Neural crest cell (in vitro differentiated cells): ENCODE measurements at regions not wholly inside any gene's neighbourhood (a gene's known extent, or its start where the extent isn't known, plus 50 kb on each side); places are given as distances from the start of the nearest gene placed in this dataset.

ENCODE experiments used
- DNase-seq: peaks from one replicate; pipeline ENCODE4 v3.0.0; 2021; ENCODE audit warnings: low read depth, mixed read lengths, low spot score
- H3K27ac Mint-ChIP-seq: one replicate; pipeline ENCODE4 v1.8.0; 2021; ENCODE audit warnings: mild to moderate bottlenecking, mixed read lengths; ENCODE audit not compliant: unreplicated experiment
- H3K27me3 Mint-ChIP-seq: 2 replicates; pipeline ENCODE4 v1.8.0; 2021; ENCODE audit warnings: low read depth, mild to moderate bottlenecking, mixed read lengths
- H3K36me3 Mint-ChIP-seq: 2 replicates; pipeline ENCODE4 v1.8.0; 2021; ENCODE audit warnings: low read depth, mild to moderate bottlenecking, mixed read lengths
- H3K4me1 Mint-ChIP-seq: 2 replicates; pipeline ENCODE4 v1.8.0; 2021; ENCODE audit warnings: mixed read lengths
- H3K4me3 Mint-ChIP-seq: one replicate; pipeline ENCODE4 v1.8.0; 2021; ENCODE audit warnings: mild to moderate bottlenecking, mixed read lengths
- H3K9me3 Mint-ChIP-seq: 2 replicates; pipeline ENCODE4 v1.8.0; 2021; ENCODE audit warnings: mixed read lengths
- CTCF ChIP-seq: fragments of 200-600 bp; sonication (generic); conservative IDR thresholded peaks from 2 replicates; pipeline ENCODE4 v1.5.0; 2021; ENCODE audit warnings: antibody characterized with exemption, mild to moderate bottlenecking

GRCh38 chr13:20351281-20352022, 119.3 kb upstream of the GJB6 start:
- H3K27me3 Mint-ChIP-seq: no peaks in the 10 kb centered on the region
- H3K36me3 Mint-ChIP-seq: no peaks in the 10 kb centered on the region
- no peak overlapping the region for H3K27ac Mint-ChIP-seq
- H3K4me1 Mint-ChIP-seq: peaks cover 4% of the 10 kb centered on the region
- no peak for DNase-seq
- no peak for TF ChIP-seq CTCF
- H3K9me3 Mint-ChIP-seq: no peaks in the 10 kb centered on the region
- H3K4me3 Mint-ChIP-seq: no peak overlapping the region

- Mint-ChIP-seq H3K27ac (peak overlapping the region; percentile 57), H3K27me3 (no peaks in the 10 kb centered on the region), H3K9me3 (no peaks in the 10 kb centered on the region), H3K36me3 (no peaks in the 10 kb centered on the region), H3K4me3 (no peak overlapping the region), H3K4me1 (peaks cover 4% of the 10 kb centered on the region)
- no peak for DNase-seq
- no peak for TF ChIP-seq CTCF
Measured at GRCh38 chr13:20350819-20351218, 118.7 kb upstream of the GJB6 start.

GRCh38 chr13:20350382-20350763, 118.3 kb upstream of the GJB6 start:
- Mint-ChIP-seq H3K4me1 (peaks cover 4% of the 10 kb centered on the region), H3K9me3 (no peaks in the 10 kb centered on the region), H3K27ac (no peak overlapping the region), H3K27me3 (no peaks in the 10 kb centered on the region), H3K36me3 (no peaks in the 10 kb centered on the region), H3K4me3 (no peak overlapping the region)
- no peak for DNase-seq
- no peak for TF ChIP-seq CTCF

- no peak for DNase-seq
- TF ChIP-seq CTCF: no peak
- Mint-ChIP-seq H3K36me3 (no peaks in the 10 kb centered on the region), H3K4me3 (no peak overlapping the region), H3K9me3 (no peaks in the 10 kb centered on the region), H3K27me3 (no peaks in the 10 kb centered on the region), H3K27ac (no peak overlapping the region), H3K4me1 (peaks cover 4% of the 10 kb centered on the region)
Measured at GRCh38 chr13:20349564-20350381, 117.7 kb upstream of the GJB6 start.

- no peak for TF ChIP-seq CTCF
- DNase-seq: no peak
- Mint-ChIP-seq H3K4me1 (peaks cover 4% of the 10 kb centered on the region), H3K9me3 (no peaks in the 10 kb centered on the region), H3K27ac (peak overlapping the region; percentile 28), H3K36me3 (no peaks in the 10 kb centered on the region), H3K4me3 (no peak overlapping the region), H3K27me3 (no peaks in the 10 kb centered on the region)
Measured at GRCh38 chr13:20348645-20349408, 116.7 kb upstream of the GJB6 start.
